B cell (primary cell): ENCODE measurements at regions not wholly inside any gene's neighbourhood (a gene's known extent, or its start where the extent isn't known, plus 50 kb on each side); places are given as distances from the start of the nearest gene placed in this dataset.

Experiments used
- ATAC-seq: fragments of 200-7000 bp; cut with Tn5 transposase; one replicate; pipeline ENCODE4 v1.10.0; 2021; ENCODE audit warnings: low read depth, mild to moderate bottlenecking, moderate number of reproducible peaks, moderate library complexity
- CTCF ChIA-PET: fragments of 350-600 bp; sonication (Branson Sonifier 250); formaldehyde crosslinking; loops from one replicate; lab custom pipeline; 2021; ENCODE audit warnings: antibody characterized with exemption, inconsistent platforms; lab: Charles Lee
- POLR2A ChIA-PET: fragments of 350-600 bp; sonication (Branson Sonifier 250); formaldehyde crosslinking; loops from one replicate; lab custom pipeline; 2021; ENCODE audit warnings: antibody characterized with exemption; lab: Charles Lee
- DNase-seq: peaks from one replicate; pipeline ENCODE4 v3.0.0; 2013
- H2AFZ ChIP-seq: 2 replicates; pipeline ENCODE4 v1.6.1; 2012; ENCODE audit warnings: mild to moderate bottlenecking, low read depth, low read length; ENCODE audit not compliant: insufficient read depth, poor library complexity, severe bottlenecking
- H3K27ac ChIP-seq, 2 donors: 1 replicate in 1 of 2; 2 replicates in 1 of 2; pipeline ENCODE4 v1.5.1; 2012 to 2013; ENCODE audit warnings: low read length in 2 of 2, mild to moderate bottlenecking in 2 of 2, moderate library complexity in 1 of 2
- H3K27me3 ChIP-seq, 4 experiments: fragments of 200-600 bp in 1 of 4; sonication (generic) in 1 of 4; replicated peaks in 1 of 4; 1 replicate in 2 of 4; 2 replicates in 2 of 4; pipeline versions ENCODE4 v1.6.1 to v1.7.0; 2013 to 2016; ENCODE audit warnings: low read length in 3 of 4, mild to moderate bottlenecking in 2 of 4, mixed read lengths in 1 of 4, moderate library complexity in 1 of 4; ENCODE audit not compliant: insufficient read depth in 4 of 4, control insufficient read depth in 3 of 4; ENCODE audit errors: control extremely low read depth in 1 of 4
- H3K36me3 ChIP-seq, 2 experiments: replicated peaks in 1 of 2; 1 replicate in 1 of 2; 2 replicates in 1 of 2; pipeline versions ENCODE4 v1.6.1 to v1.7.1; 2013; ENCODE audit warnings: low read length in 1 of 2; ENCODE audit not compliant: insufficient read depth in 2 of 2, control insufficient read depth in 1 of 2; ENCODE audit errors: control extremely low read depth in 1 of 2, extremely low read depth in 1 of 2
- H3K4me1 ChIP-seq, 2 donors: fragments of 200-600 bp in 1 of 2; sonication (generic) in 1 of 2; 1 replicate in 1 of 2; 2 replicates in 1 of 2; pipeline versions ENCODE4 v1.5.1 to v1.6.1; 2013 to 2017; ENCODE audit warnings: low read length in 2 of 2; ENCODE audit not compliant: control insufficient read depth in 2 of 2, insufficient read depth in 2 of 2
- H3K4me2 ChIP-seq: replicated peaks from 2 replicates; pipeline ENCODE3; 2012; ENCODE audit warnings: mild to moderate bottlenecking, low read depth, low read length; ENCODE audit not compliant: poor library complexity, severe bottlenecking
- H3K4me3 ChIP-seq, 5 experiments: fragments of 200-600 bp in 1 of 5; sonication (generic) in 1 of 5; 1 replicate in 3 of 5; 2 replicates in 2 of 5; pipeline versions ENCODE4 v1.5.1 to v1.7.0; 2011 to 2016; ENCODE audit warnings: low read length in 4 of 5, mild to moderate bottlenecking in 4 of 5, low read depth in 2 of 5, control low read depth in 1 of 5, moderate library complexity in 1 of 5; ENCODE audit not compliant: insufficient read depth in 1 of 5; ENCODE audit errors: control extremely low read depth in 1 of 5, extremely low read depth in 1 of 5
- H3K79me2 ChIP-seq: fragments of 200-600 bp; sonication (generic); one replicate; pipeline ENCODE4 v1.6.0; 2016; ENCODE audit warnings: low read length; ENCODE audit not compliant: control insufficient read depth, insufficient read depth
- H3K9ac ChIP-seq: fragments of 200-600 bp; sonication (generic); 2 replicates; pipeline ENCODE4 v1.6.1; 2017; ENCODE audit warnings: mild to moderate bottlenecking, low read length, moderate library complexity
- H3K9me3 ChIP-seq, 3 donors: one replicate each; pipeline versions ENCODE4 v1.6.1 to v1.7.1; 2013; ENCODE audit warnings: low read length in 2 of 3; ENCODE audit not compliant: control insufficient read depth in 2 of 3, insufficient read depth in 1 of 3; ENCODE audit errors: control extremely low read depth in 1 of 3
- H4K20me1 ChIP-seq: 2 replicates; pipeline ENCODE4 v1.6.0; 2012; ENCODE audit warnings: mild to moderate bottlenecking, low read length; ENCODE audit not compliant: insufficient read depth, control insufficient read depth, poor library complexity, severe bottlenecking
- H3K27ac Mint-ChIP-seq: one replicate; pipeline ENCODE4 v1.8.0; 2021; ENCODE audit warnings: mixed read lengths
- H3K27me3 Mint-ChIP-seq: one replicate; pipeline ENCODE4 v1.8.0; 2021; ENCODE audit warnings: mixed read lengths
- H3K4me1 Mint-ChIP-seq: one replicate; pipeline ENCODE4 v1.8.0; 2021; ENCODE audit warnings: mixed read lengths
- H3K4me3 Mint-ChIP-seq: one replicate; pipeline ENCODE4 v1.8.0; 2021; ENCODE audit warnings: mixed read lengths
- H3K9me3 Mint-ChIP-seq: one replicate; pipeline ENCODE4 v1.8.0; 2022; ENCODE audit warnings: mixed read lengths; ENCODE audit not compliant: insufficient read depth
- CTCF ChIP-seq: fragments of 200-600 bp; IDR thresholded peaks from one replicate; pipeline ENCODE4 v1.8.0; 2022; ENCODE audit warnings: antibody characterized with exemption, mild to moderate bottlenecking
- EZH2 ChIP-seq: IDR thresholded peaks from 2 replicates; pipeline ENCODE4 v1.6.1; 2012; ENCODE audit warnings: borderline replicate concordance, low read depth, mild to moderate bottlenecking, moderate library complexity, low read length; ENCODE audit not compliant: insufficient read depth, poor library complexity, severe bottlenecking
- WGBS: methylation state at CpG from one replicate; pipeline ENCODE4 v1.1.5; 2013; ENCODE audit warnings: missing lambda C conversion rate; ENCODE audit not compliant: insufficient coverage; 5-methylcytosine and 5-hydroxymethylcytosine counted together
- intact Hi-C: fragments of 100-400 bp; cut with micrococcal nuclease; formaldehyde crosslinking; loops from one replicate; pipeline ENCODE4 v1.10.0; 2022

GRCh38 chr17:77461277-77462057 lies 320.7 kb downstream of the SEC14L1 start:
- H3K4me3 Mint-ChIP-seq = peak overlapping the region; percentile 76
- Histone ChIP-seq H3K4me1 (peaks cover 94 to 100% of the 10 kb centered on the region in 2 donors), H3K4me2 (peak overlapping the region; percentile 77), H3K27ac (peak overlapping the region; percentile 77 to 96), H3K9ac (peak overlapping the region; percentile 58), H2AFZ (peak overlapping the region; percentile 43), H3K79me2 (peaks cover 93% of the 10 kb centered on the region), H3K4me3 (peak overlapping the region in 4 of 5 experiments; percentile 2 to 46 (median 18)), H4K20me1 (peaks cover 6% of the 10 kb centered on the region), H3K27me3 (no peaks in the 10 kb centered on the region), H3K36me3 (peaks cover 0 to 13% of the 10 kb centered on the region in 2 experiments), H3K9me3 (no peaks in the 10 kb centered on the region)
- POLR2A ChIA-PET = interaction anchor here (0.6 to 2.7 kb wide), 11 partner anchors 8 to 1681 kb away, joined by 3 to 25 read pairs (median 12); no protein-coding TSS in a partner anchor
- ATAC-seq (no peak), DNase-seq (no peak)
- peak overlapping the region; percentile 100 for H3K27ac Mint-ChIP-seq
- peaks cover 87% of the 10 kb centered on the region for H3K4me1 Mint-ChIP-seq
- CTCF ChIA-PET = interaction anchor here (0.6 to 5.9 kb wide), 14 partner anchors 11 to 137 kb away, joined by 3 to 31 read pairs (median 7); no protein-coding TSS in a partner anchor
- no peak for TF ChIP-seq EZH2
- TF ChIP-seq CTCF = no peak
- H3K27me3 Mint-ChIP-seq = no peaks in the 10 kb centered on the region
- 56% methylated on average over 14 of the region's 16 CpGs for WGBS
- peaks cover 2% of the 10 kb centered on the region for H3K9me3 Mint-ChIP-seq
- intact Hi-C loops = no loop called here

GRCh38 chr17:77462090-77462489 lies 321.3 kb downstream of the SEC14L1 start:
- Histone ChIP-seq H3K9me3 (no peaks in the 10 kb centered on the region), H3K36me3 (peaks cover 0 to 19% of the 10 kb centered on the region in 2 experiments), H3K4me2 (peak overlapping the region; percentile 77), H2AFZ (peak overlapping the region; percentile 43), H3K27ac (peak overlapping the region; percentile 77 to 96), H3K9ac (peak overlapping the region; percentile 58), H3K4me3 (peak overlapping the region in 3 of 5 experiments; percentile 10 to 46 (median 25)), H4K20me1 (peaks cover 7% of the 10 kb centered on the region), H3K27me3 (no peaks in the 10 kb centered on the region), H3K79me2 (peaks cover 93% of the 10 kb centered on the region), H3K4me1 (peaks cover 94 to 100% of the 10 kb centered on the region in 2 donors)
- TF ChIP-seq CTCF = no peak
- TF ChIP-seq EZH2 = no peak
- 6% methylated on average over 10 of the region's 11 CpGs for WGBS
- peaks cover 2% of the 10 kb centered on the region for H3K9me3 Mint-ChIP-seq
- POLR2A ChIA-PET = interaction anchor here (1.2 to 2.9 kb wide), 7 partner anchors 11 to 323 kb away, joined by 3 to 20 read pairs (median 8); no protein-coding TSS in a partner anchor
- intact Hi-C loops = no loop called here
- H3K27me3 Mint-ChIP-seq = no peaks in the 10 kb centered on the region
- peaks cover 89% of the 10 kb centered on the region for H3K4me1 Mint-ChIP-seq
- H3K27ac Mint-ChIP-seq = peak overlapping the region; percentile 100
- ATAC-seq = peak; percentile 34
- peak overlapping the region; percentile 76 for H3K4me3 Mint-ChIP-seq
- peak; percentile 84 for DNase-seq
- CTCF ChIA-PET = interaction anchor here (0.9 to 5.9 kb wide), 10 partner anchors 11 to 137 kb away, joined by 3 to 31 read pairs (median 6); no protein-coding TSS in a partner anchor
